HepG2 (cell line): ENCODE measurements at regions not wholly inside any gene's neighbourhood (a gene's known extent, or its start where the extent isn't known, plus 50 kb on each side); places are given as distances from the start of the nearest gene placed in this dataset.

Experiments
- ATAC-seq: fragments of 200-7000 bp; cut with Tn5 transposase; 3 replicates; pipeline ENCODE4 v1.9.1; 2020; ENCODE audit warnings: mild to moderate bottlenecking, moderate library complexity
- BruUV-seq: library from RNA; stranded (reverse); fragments of 400-500 nt; replicated peaks from 2 replicates; lab custom pipeline; 2021; lab: Mats Ljungman, UMichigan
- CTCF ChIA-PET: fragments of 300-600 bp; formaldehyde crosslinking; extraction: SDS; loops from one replicate; lab custom pipeline; 2021; ENCODE audit warnings: low total read pairs, inconsistent platforms, low intra/inter-chr PET ratio; lab: Yijun Ruan, JAX
- POLR2A ChIA-PET: fragments of 350-600 bp; sonication (Branson Sonifier 250); formaldehyde crosslinking; loops from one replicate; lab custom pipeline; 2020; ENCODE audit warnings: antibody characterized with exemption, inconsistent platforms; lab: Yijun Ruan, JAX
- DNase-seq: peaks from one replicate; pipeline ENCODE4 v3.0.0-alpha.2; 2015; ENCODE audit warnings: low spot score
- FAIRE-seq: peaks from 3 replicates; lab custom pipeline; 2011; peaks lifted over from hg19 to GRCh38; lab: Jason Lieb, UNC
- H2AFZ ChIP-seq: one replicate; pipeline ENCODE4 v1.6.1; 2011; ENCODE audit warnings: low read length, inconsistent platforms
- H3K27ac ChIP-seq: fragments of 300-600 bp; 3 replicates; pipeline ENCODE4 v1.8.0; 2011; ENCODE audit warnings: mixed run types, mild to moderate bottlenecking, mixed read lengths, low read length, inconsistent platforms; ENCODE audit not compliant: insufficient read depth; ENCODE audit errors: extremely low read length
- H3K27me3 ChIP-seq, 2 experiments: fragments of 200-600 bp in 1 of 2; 2 replicates in 1 of 2; 3 replicates in 1 of 2; pipeline versions ENCODE4 v1.6.0 to v1.8.0; 2011; ENCODE audit warnings: low read length in 2 of 2, mild to moderate bottlenecking in 2 of 2, moderate library complexity in 2 of 2, inconsistent platforms in 1 of 2; ENCODE audit not compliant: insufficient read depth in 2 of 2, control insufficient read depth in 1 of 2
- H3K36me3 ChIP-seq, 2 experiments: fragments of 200-600 bp in 1 of 2; replicated peaks in 1 of 2; 2 replicates in 1 of 2; 3 replicates in 1 of 2; pipeline versions ENCODE4 v1.5.1 to v1.8.0; 2011; ENCODE audit warnings: low read length in 2 of 2, inconsistent platforms in 1 of 2; ENCODE audit not compliant: insufficient read depth in 2 of 2, control insufficient read depth in 1 of 2
- H3K4me1 ChIP-seq: 2 replicates; pipeline ENCODE4 v1.5.1; 2012; ENCODE audit warnings: low read length, inconsistent platforms; ENCODE audit not compliant: insufficient read depth
- H3K4me2 ChIP-seq: 2 replicates; pipeline ENCODE4 v1.6.0; 2011; ENCODE audit warnings: low read depth, low read length, inconsistent platforms
- H3K4me3 ChIP-seq, 3 experiments: fragments of 200-600 bp in 1 of 3; sonication (generic), shearing (Covaris generic) in 1 of 3; replicated peaks in 1 of 3; 2 replicates each; pipeline ENCODE4 v1.5.1; 2011 to 2016; ENCODE audit warnings: low read length in 3 of 3, inconsistent platforms in 2 of 3, low read depth in 2 of 3, mild to moderate bottlenecking in 2 of 3, control low read depth in 1 of 3, mixed read lengths in 1 of 3; ENCODE audit not compliant: insufficient read depth in 1 of 3
- H3K79me2 ChIP-seq: one replicate; pipeline ENCODE4 v1.6.1; 2011; ENCODE audit warnings: low read length, inconsistent platforms; ENCODE audit not compliant: insufficient read depth
- H3K9ac ChIP-seq: 2 replicates; pipeline ENCODE4 v1.6.0; 2011; ENCODE audit warnings: mild to moderate bottlenecking, low read depth, low read length, inconsistent platforms; ENCODE audit not compliant: insufficient read depth
- H3K9me3 ChIP-seq: 2 replicates; pipeline ENCODE4 v1.5.1; 2012; ENCODE audit warnings: mild to moderate bottlenecking, low read length
- H4K20me1 ChIP-seq: 2 replicates; pipeline ENCODE4 v1.6.0; 2011; ENCODE audit warnings: inconsistent platforms, mild to moderate bottlenecking, low read length, moderate library complexity; ENCODE audit not compliant: insufficient read depth
- ADNP ChIP-seq: sonication (generic); formaldehyde crosslinking; IDR thresholded peaks from 2 replicates; pipeline ENCODE4 v1.4.0; 2020; ENCODE audit warnings: missing genetic modification reagents
- NCOA2 ChIP-seq: sonication (generic); formaldehyde crosslinking; IDR thresholded peaks from 2 replicates; pipeline ENCODE4 v1.8.0; 2022; ENCODE audit warnings: inconsistent platforms
- SMYD3 ChIP-seq: sonication (generic); formaldehyde crosslinking; IDR thresholded peaks from 2 replicates; pipeline ENCODE4 v1.8.1; 2023; ENCODE audit warnings: mild to moderate bottlenecking, missing genetic modification reagents
- STAT5B ChIP-seq: sonication (generic); formaldehyde crosslinking; IDR thresholded peaks from 2 replicates; pipeline ENCODE4 v1.4.0; 2020; ENCODE audit warnings: missing genetic modification reagents
- ZNF180 ChIP-seq: sonication (generic); formaldehyde crosslinking; IDR thresholded peaks from 2 replicates; pipeline ENCODE4 v1.4.0; 2020; ENCODE audit warnings: low read depth, missing genetic modification reagents, borderline replicate concordance
- ZNF563 ChIP-seq: sonication (generic); formaldehyde crosslinking; IDR thresholded peaks from 2 replicates; pipeline ENCODE4 v1.8.0; 2022; ENCODE audit warnings: mild to moderate bottlenecking, moderate library complexity, missing genetic modification reagents
- ZNF709 ChIP-seq: sonication (generic); formaldehyde crosslinking; IDR thresholded peaks from 2 replicates; pipeline ENCODE4 v1.5.0; 2020; ENCODE audit warnings: mild to moderate bottlenecking, missing genetic modification reagents
- ZNF713 ChIP-seq: sonication (generic); formaldehyde crosslinking; IDR thresholded peaks from 2 replicates; pipeline ENCODE4 v1.4.0; 2020; ENCODE audit warnings: mild to moderate bottlenecking, missing genetic modification reagents
- WGBS: methylation state at CpG from one replicate; pipeline ENCODE4 v1.1.6; 2017; ENCODE audit warnings: low lambda C conversion rate; 5-methylcytosine and 5-hydroxymethylcytosine counted together
- in situ Hi-C: cut with HindIII; loops from 2 replicates; pipeline ENCODE4 v1.10.0; 2017; ENCODE audit warnings: low pct_unique_long_range_greater_than_20kb; ENCODE audit not compliant: extremely low pct_ligation_motif_present
- intact Hi-C: fragments of 100-400 bp; cut with micrococcal nuclease; formaldehyde crosslinking; loops from one replicate; pipeline ENCODE4 v1.10.0; 2022; ENCODE audit not compliant: unreplicated experiment
- TF ChIP-seq, protein P1 (sequence below): sonication (generic); formaldehyde crosslinking; IDR thresholded peaks from 2 replicates; pipeline ENCODE4 v1.4.0; 2020; ENCODE audit warnings: missing genetic modification reagents
- TF ChIP-seq, protein P2 (sequence below): sonication (generic); formaldehyde crosslinking; IDR thresholded peaks from 2 replicates; pipeline ENCODE4 v1.8.0; 2022; ENCODE audit warnings: low read depth, missing genetic modification reagents

DNA sequence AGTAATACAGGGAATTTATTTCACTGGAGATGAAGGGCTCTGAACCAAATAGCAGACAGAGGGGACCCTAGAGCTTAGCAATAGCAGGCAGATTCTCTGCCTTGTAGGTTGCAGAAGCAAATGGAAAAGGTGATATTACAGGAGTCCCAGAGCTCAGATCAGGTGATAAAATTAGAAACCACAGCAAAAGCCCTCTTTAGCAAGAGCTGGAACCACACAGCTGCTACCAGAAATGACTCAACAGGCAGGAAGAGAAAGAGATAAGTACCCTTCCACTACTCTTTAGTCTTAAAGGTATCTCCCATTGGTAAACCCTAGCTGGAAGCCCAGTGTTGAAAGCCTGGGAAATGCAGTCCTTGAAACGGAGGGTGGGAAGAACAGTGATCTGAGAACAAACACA, 535.6 kb upstream of the GHITM start (continued):
- TF ChIP-seq, protein P1, sequence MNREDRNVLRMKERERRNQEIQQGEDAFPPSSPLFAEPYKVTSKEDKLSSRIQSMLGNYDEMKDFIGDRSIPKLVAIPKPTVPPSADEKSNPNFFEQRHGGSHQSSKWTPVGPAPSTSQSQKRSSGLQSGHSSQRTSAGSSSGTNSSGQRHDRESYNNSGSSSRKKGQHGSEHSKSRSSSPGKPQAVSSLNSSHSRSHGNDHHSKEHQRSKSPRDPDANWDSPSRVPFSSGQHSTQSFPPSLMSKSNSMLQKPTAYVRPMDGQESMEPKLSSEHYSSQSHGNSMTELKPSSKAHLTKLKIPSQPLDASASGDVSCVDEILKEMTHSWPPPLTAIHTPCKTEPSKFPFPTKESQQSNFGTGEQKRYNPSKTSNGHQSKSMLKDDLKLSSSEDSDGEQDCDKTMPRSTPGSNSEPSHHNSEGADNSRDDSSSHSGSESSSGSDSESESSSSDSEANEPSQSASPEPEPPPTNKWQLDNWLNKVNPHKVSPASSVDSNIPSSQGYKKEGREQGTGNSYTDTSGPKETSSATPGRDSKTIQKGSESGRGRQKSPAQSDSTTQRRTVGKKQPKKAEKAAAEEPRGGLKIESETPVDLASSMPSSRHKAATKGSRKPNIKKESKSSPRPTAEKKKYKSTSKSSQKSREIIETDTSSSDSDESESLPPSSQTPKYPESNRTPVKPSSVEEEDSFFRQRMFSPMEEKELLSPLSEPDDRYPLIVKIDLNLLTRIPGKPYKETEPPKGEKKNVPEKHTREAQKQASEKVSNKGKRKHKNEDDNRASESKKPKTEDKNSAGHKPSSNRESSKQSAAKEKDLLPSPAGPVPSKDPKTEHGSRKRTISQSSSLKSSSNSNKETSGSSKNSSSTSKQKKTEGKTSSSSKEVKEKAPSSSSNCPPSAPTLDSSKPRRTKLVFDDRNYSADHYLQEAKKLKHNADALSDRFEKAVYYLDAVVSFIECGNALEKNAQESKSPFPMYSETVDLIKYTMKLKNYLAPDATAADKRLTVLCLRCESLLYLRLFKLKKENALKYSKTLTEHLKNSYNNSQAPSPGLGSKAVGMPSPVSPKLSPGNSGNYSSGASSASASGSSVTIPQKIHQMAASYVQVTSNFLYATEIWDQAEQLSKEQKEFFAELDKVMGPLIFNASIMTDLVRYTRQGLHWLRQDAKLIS (CRISPR knock-in tag) = no peak
- TF ChIP-seq ZNF709 (CRISPR knock-in tag) = no peak
- TF ChIP-seq, protein P2, sequence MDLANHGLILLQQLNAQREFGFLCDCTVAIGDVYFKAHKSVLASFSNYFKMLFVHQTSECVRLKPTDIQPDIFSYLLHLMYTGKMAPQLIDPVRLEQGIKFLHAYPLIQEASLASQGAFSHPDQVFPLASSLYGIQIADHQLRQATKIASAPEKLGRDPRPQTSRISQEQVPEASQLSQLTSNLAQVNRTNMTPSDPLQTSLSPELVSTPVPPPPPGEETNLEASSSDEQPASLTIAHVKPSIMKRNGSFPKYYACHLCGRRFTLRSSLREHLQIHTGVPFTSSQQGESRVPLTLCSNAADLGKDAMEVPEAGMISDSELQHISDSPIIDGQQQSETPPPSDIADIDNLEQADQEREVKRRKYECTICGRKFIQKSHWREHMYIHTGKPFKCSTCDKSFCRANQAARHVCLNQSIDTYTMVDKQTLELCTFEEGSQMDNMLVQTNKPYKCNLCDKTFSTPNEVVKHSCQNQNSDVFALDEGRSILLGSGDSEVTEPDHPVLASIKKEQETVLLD (CRISPR knock-in tag) = no peak
- no peak for TF ChIP-seq ZNF180 (CRISPR knock-in tag)
- no peak for TF ChIP-seq STAT5B
- no peak for TF ChIP-seq ADNP (CRISPR knock-in tag)
- no peak for TF ChIP-seq ZNF713

DNA sequence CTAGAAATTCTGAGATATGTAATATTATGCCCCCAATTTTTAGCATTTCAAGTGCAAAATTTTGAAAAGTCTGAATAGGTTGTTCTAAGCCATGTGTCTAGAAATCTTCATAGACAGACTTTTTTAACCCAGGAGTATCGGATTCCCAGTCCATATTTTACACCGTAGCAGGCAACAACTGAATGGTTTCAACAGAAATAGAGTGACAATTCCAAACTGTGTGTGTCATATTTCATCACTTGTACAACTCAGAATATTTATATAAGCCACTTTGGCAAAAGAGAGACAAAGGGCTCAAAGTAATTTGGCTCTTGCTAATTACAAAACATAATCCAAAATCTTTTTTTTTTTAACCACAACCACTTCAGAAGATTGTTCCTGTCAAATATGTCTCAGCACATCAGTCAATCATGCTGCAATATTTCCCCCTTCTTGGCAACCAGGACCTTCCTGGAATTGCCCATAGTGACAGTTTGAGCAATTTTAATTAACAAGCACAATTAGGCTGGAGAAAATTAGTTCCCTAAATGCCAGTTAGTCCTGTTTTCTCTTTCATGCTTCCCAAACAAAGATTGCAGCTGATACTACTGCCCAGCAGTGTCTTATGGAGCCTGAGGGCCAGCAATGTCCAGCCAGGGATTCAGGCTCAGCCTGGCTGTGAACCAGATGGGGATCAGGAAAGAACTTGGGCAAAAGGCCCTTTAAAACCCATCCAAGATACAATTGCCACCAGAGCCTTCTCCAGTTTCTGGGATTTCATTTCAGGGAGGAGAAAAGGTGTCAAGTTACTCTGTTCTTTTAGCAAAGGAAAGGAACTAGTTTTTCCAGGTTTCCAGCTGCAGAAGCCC, 533.3 kb upstream of the GHITM start:
- DNase-seq = no peak
- no peak for TF ChIP-seq NCOA2 (CRISPR knock-in tag)
- no peak for TF ChIP-seq SMYD3 (CRISPR knock-in tag)
- no peak for TF ChIP-seq ZNF563 (CRISPR knock-in tag)
- TF ChIP-seq, all 625 proteins: peak for 0
- Histone ChIP-seq H3K79me2 (no peaks in the 10 kb centered on the region), H4K20me1 (no peaks in the 10 kb centered on the region), H3K4me3 (no peak overlapping the region), H3K9ac (no peak overlapping the region), H3K4me2 (no peak overlapping the region), H3K9me3 (peaks cover 89% of the 10 kb centered on the region), H3K4me1 (no peaks in the 10 kb centered on the region), H3K27me3 (no peaks in the 10 kb centered on the region), H3K36me3 (no peaks in the 10 kb centered on the region), H3K27ac (no peak overlapping the region), H2AFZ (no peak overlapping the region)
- ChIA-PET CTCF (no interaction called here), POLR2A (no interaction called here)
- intact Hi-C loops (no loop called here), in situ Hi-C loops (no loop called here)
- no TSS peak for BruUV-seq
- 0% methylated on average over 2 of the region's 2 CpGs for WGBS
- ATAC-seq = no peak
- FAIRE-seq = no peak
